ENCODE measurements at regions not wholly inside any gene's neighbourhood (a gene's known extent, or its start where the extent isn't known, plus 50 kb on each side); places are given as distances from the start of the nearest gene placed in this dataset.

GRCh38 chr3:178381971-178382448, 154.2 kb upstream of the KCNMB2 start (continued):
- no peak for TF ChIP-seq CBX5 (IDR thresholded peaks at IDR 0.05; ENCODE audit: low read depth, low read length)
- no peak for TF ChIP-seq KDM1A (IDR thresholded peaks at IDR 0.05; ENCODE audit: borderline replicate concordance, low read length)
- no peak for TF ChIP-seq CBX8 (IDR thresholded peaks at IDR 0.05; ENCODE audit: borderline replicate concordance, low read depth, low read length)
- TF ChIP-seq SUZ12 (IDR thresholded peaks at IDR 0.05; ENCODE audit: low read length) = no peak
- no peak for TF ChIP-seq YY1 (IDR thresholded peaks at IDR 0.05; ENCODE audit: low read depth, low read length)
